ENCODE measurements at regions not wholly inside any gene's neighbourhood (a gene's known extent, or its start where the extent isn't known, plus 50 kb on each side); places are given as distances from the start of the nearest gene placed in this dataset.

DNA sequence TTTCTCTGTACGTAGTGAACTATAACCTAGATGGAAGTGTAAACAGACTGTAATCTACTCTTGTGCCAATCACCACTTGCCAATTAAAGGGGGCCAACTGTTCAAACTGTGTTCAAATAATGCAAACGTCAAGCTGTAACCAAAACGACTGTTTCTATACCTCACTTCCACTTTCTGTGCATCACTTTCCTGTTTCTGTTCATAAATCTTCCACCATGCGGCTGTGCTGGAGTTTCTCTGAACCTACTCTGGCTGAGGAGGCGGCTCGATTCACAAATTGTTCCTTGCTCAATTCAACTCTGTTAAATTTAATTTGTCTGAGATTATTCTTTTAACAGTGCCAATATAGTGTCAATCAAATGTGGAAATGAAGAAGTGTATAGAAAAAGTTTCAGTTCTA lies 206.7 kb upstream of the TBC1D5 start:
- no peak for DNase-seq (ENCODE audit: low read depth in 2 of 2)

DNA sequence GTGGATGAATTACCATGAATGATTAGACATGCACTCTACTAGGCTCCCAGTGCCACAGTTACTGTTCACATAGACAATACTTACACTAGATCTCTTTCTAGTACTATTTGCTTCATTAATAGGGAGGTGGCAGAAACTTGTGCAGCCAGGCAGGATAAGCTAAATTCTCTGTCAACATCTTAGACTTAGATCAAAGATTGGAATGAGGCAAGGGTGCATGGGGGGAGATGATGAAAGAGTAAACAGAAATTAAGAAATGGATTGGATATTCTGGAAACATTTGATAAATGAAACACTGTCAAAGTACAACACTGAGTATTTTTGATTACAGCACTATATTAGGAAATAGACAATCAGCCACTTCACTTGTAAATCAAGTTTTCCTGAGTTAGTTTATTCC lies 205.4 kb upstream of the TBC1D5 start:
- DNase-seq (ENCODE audit: low read depth in 2 of 2), result no peak

DNA sequence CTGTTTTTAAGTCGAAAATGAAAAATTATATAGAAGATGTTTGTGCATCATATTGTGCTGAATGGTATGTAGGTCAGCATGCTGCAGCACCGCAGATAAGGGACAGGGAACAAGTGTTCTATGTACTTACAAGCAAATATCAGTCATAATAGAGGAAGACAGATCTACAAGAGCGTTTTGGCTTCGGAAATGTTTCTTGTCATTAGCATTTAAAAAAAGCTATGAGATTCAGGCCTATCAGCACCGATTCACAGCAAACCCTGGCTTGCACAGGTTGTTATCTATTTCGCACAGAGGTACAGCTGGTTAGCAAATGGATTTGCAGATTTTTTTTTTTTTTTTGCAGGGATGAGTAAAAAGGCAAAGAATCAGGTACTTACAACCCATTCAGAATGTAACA lies 204.2 kb upstream of the TBC1D5 start:
- no peak for DNase-seq (ENCODE audit: low read depth in 2 of 2)

DNA sequence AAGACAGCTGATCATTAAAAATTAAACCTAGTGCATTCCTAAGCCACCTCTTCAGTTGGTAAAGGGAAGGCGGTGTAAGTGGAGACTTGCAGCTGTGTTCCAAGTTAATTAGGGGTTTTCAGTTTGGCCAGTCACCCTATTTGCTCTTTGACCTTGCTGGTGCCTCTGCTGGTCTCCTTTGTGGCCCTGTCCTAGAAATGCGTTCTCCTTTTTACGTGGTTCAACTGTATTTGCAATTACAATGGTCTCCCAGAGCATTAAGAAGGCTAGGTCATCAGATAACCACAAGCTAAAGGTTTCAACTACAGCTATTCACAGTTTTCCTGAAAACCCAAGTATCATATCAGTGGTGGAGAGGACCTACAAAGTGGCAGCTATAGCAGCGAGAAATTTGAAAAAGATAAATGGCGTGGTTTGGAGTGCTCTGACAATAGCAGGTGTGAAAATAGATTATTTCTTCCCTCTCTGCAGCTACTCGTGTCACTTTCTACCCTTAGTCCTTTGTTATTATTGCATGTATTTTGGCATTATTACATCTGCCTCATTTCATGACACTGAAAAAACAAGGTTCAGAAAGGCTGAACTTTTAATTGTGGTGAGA lies 203.5 kb upstream of the TBC1D5 start:
- DNase-seq (ENCODE audit: low read depth in 2 of 2), result no peak

DNA sequence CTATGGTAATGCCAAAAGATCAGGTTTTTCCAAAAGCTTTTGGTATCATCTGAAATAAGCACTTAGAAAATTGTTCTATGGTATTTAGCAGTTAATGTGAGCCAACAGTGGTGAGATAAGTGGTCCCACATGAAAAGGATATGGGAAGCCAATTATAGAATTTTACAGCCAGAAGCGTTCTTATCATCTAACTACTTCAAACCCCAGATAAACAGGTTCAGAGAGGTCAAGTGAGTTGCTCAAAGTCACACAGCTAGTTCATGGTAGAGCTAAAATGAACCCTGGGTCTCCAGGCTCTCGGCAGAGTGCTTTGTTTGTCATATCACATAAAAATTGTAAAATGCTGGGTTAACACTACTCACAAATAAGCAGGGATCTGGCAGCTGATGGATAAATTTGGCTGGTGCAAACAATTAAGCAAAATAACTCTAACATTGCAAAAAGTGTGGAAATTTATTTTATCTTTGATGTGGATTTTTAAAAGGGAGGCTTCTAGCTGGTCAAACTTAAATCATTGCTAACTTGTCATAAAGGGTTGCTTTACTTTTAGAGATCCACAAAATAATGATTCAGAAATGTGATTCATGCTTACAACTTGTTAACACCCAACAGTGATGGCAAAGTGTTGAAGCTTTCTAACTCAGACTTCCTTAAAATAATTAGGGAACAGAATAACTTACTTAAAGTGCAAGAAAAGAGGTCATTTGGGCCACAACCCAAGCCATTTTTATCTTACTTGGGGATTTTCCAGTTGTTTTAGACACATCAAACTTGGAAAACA lies 202.8 kb upstream of the TBC1D5 start:
- no peak for DNase-seq (ENCODE audit: low read depth in 2 of 2)

DNA sequence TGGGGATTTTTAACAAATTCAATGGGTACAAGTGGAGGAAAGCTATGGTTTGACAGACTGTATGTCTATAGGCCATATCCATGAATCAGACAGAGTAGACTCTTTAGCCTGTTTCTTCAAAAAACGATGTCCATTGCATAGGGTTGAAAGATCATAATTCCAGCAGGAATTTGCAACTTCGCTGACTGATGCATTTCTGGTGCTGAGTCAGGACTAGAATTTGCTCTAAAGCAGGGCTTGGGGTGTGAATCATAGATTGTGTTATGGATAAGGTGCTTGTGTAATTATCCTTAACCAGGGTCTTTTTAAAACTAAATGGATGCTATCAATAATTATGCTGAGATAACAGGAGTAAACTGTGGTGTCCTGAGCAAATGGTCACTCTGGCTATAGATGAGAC lies 200.4 kb upstream of the TBC1D5 start:
- no peak for DNase-seq (ENCODE audit: low read depth in 2 of 2)

DNA sequence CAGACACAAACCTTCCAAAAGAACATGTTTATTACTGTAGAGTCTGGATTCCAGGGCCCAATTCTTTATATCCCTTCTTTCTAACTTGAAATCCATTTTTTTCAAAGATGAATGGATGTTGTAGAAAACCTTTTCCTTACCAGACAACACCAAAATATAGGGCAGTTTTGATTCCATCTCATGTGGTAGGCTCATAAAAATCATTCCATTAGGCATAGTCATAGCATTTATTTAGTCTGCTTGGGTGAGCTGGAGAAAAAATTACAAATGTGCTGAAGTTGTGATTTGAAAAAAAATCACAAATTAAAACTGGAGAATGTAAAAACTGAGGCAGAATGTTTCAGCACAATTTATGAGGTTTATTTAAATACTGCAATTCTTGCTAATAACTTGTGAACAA lies 199.3 kb upstream of the TBC1D5 start:
- no peak for DNase-seq (ENCODE audit: low read depth in 2 of 2)

DNA sequence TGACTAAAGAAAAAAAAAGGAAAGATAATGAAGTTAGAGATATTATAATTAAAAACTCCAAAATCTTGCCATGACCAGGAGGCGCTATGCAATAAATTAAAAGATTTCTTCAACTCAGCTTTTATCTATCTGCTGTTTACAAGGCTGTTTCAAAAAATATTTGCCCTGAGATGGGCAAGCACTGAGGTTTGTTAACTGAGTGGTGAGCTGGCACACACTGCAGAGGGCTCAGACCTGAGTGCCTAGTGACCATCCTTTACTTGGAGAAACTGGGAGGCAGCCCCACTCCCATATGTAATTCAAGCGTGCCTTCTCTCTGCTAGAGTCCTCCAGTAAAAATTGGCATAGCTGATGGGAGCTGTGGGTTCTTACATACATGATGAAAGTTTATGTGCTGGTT lies 198.7 kb upstream of the TBC1D5 start:
- DNase-seq (ENCODE audit: low read depth in 2 of 2), result no peak

DNA sequence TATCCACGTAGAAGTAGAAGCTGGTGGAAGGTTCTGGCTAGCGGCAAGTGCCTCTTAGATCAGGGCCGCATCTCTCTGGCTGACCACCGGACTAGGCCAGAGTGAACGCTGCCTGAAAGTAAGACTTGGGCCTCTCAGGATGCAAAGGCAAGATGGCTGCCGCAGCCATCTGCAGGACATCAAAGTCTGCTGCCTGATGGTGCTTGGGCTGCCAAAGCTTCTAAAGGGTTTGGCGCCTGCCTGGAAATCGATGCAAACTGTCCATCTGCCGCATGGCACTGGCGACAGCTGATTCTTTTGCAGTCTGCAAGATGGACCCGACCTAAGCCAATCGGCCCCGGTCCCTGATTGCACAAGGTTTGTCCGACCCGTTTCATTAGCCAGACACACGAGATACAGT lies 196.7 kb upstream of the TBC1D5 start:
- no peak for DNase-seq (ENCODE audit: low read depth in 2 of 2)

DNA sequence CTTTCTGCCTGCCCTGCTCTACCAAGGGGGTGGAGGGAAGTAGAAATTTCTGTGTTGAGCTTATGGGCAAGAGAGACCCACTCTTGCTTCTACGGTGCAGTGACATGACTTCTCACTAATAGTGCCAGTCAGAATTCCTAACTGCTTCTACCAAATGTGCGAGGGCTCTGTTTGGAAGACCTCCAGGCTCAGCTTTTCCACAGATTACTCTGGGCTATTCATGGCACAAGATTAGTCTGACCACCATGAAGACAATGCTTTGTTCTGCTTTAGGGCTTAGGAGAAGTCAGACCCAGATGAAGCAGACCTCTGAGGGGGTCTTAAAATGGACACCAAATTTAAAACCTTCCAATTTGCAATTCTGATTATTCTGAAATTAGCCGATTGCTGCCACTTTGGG lies 195.9 kb upstream of the TBC1D5 start:
- no peak for DNase-seq (ENCODE audit: low read depth in 2 of 2)

DNA sequence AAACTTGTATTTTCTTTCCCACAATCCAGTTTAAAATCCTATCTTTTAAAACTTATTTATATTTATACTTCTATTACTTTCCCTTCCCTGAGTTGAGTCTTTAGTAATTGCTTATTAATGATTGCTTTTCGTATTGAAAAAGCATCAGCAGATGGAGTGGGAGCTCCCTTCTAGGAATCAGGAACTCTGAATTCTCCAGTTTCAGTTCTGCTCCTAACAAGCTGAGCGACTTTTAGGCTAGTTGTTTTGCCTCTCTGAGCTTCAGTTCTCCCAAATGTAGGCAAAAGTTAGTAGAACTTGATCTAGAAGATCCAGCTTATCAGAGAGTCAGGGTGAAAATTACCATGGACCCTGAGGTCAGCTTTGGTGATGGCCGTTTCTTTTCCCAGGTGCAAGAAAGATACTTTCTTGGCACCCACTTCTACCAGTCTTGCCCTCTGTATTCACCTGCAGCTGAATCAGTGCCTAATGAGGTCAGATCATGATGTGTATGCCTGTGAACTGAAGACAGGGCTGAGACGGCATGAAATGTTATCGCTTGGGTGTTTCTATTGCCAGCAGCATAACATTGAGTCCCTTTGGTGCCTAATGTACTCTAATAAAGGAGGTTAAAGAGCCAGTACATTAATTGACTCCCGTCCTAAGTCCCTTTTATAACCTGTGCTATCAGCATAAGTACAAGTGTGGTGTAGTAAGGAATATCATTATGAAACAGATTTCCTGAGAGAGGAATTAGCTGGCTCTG lies 194.5 kb upstream of the TBC1D5 start:
- no peak for DNase-seq (ENCODE audit: low read depth in 2 of 2)

DNA sequence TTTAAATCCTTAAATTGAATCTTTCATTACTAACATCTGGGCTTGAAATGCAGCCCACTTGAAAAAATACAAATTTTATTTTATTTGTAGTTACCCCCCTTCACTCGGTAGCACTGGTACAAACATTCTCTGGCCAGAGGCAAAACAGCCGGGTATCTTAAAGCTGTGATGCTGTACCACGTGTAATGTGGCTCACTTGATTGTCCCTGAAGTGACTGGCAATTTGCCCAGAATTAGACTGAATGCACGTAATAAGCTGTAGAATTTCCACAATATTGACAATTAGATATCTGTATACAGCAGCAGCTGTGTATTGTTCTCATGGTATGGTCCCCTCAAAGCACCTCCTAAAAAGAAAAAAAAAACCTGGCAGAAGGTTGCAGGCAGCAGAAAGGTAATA lies 192.8 kb upstream of the TBC1D5 start:
- DNase-seq (ENCODE audit: low read depth in 2 of 2), result no peak

DNA sequence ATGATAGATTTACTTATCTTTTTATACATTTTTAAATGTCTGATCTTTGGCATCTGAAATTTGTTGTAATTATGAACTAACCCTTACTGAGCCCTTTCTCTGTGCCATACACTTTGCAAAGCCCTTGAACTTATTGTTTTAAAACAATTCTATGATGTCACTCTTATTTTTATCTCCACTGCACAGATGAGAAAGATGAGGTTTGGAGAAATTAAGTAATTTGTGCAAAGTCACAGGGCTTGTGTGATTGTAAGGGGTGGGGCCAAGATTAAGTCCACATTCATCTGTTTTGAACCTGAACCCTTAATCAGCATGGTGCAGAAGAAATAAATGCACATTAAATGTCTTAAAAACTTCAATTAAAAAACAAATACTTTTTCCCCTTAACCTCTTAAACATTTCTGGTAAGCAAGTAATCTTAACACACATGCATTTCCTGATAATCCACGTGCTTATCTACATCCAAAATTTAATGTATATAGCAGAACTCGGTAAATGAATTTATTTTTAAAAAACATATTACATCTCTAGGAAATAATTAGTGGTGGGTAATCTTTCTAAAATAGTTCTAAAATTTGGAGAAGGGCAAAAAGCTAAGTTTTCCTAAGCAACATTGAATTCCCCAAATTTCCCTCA lies 189.8 kb upstream of the TBC1D5 start:
- no peak for DNase-seq (ENCODE audit: low read depth in 2 of 2)

DNA sequence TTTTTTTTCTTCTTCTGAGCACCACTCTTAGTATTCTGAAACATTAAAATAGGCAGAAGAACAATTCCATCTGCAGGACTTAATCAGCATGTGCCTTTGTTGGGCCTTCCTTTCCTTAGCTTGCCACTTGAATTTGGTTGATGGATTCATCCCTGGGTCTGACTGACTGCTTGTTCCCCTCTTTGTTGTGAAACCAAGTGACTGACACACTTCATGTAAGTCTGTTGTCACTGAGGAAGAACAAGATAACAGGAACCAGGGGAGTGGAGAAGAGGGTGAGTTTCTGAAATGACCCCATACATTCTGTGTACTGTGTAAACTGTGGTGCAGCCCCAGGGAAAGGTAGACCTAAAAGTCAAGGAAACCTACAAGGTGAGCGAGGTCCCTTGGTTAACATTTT lies 188.7 kb upstream of the TBC1D5 start:
- DNase-seq (ENCODE audit: low read depth in 2 of 2), result no peak

DNA sequence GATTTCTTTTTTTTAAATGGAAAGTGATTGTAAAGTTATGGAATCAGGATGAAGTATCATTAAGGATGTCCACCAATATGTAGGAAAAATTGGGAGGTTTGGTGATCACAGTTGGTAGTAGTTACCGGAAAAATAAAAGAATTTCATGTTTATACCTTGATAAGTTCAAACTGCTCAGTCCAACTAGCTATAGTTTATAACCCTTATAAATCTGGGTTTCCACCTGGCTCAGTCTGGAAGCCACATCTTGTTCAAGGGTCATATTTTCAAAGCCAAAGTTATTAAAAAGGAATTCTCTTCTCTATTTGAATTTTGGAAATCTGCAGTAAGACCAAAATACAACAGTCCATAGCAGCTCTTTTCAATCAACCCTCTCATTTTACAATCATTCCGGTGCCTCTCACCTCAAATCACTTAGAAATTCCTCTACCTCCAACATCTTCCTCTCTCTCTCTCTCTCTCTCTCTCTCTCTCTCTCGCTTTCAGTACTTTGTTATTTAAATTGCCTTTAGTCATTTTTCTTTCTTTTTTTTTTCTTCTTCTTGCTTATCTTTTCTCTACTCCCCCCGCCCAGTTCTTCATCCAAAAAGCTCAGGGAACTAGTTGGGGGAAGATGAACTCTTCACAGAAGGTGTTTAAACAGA lies 186.2 kb upstream of the TBC1D5 start:
- DNase-seq (ENCODE audit: low read depth in 2 of 2), result no peak

DNA sequence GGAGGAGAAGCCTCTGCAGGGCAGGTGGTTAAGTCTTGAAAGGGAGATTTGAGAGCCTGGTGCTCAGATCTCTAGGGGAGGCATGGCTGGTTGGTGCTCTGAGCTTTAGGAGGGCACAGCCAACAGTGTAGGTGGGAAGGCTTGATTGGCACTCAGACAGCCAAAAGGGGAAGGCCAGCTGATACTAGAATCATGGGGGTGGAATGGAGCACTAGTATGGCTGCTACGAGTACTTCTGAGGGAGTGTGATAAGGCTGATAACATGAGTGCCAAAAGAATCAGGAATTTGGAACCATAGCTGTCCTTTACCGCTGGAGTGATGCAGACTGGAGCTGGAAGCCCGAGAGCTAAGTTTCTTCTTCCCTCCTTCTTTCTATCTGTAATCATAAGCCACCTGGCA lies 184.6 kb upstream of the TBC1D5 start:
- no peak for DNase-seq (ENCODE audit: low read depth in 2 of 2)

DNA sequence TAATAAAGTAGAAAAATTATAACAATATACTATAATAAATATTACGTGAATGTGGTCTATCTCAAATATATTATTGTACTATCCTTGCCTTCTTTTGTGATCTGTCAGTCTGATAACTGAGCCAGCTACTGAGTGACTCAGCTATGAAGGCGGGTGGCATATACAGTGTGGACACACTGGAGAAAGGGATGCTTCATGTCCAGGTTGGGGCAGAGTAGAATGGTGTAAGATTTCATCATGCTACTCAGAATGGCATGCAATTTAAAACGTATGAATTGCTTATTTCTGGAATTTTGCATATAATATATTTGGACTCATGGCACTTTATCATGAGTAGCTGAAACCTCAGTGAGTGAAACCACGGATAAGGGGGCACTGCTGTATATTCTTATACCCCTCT lies 172.9 kb upstream of the TBC1D5 start:
- no peak for DNase-seq (ENCODE audit: low read depth in 2 of 2)

DNA sequence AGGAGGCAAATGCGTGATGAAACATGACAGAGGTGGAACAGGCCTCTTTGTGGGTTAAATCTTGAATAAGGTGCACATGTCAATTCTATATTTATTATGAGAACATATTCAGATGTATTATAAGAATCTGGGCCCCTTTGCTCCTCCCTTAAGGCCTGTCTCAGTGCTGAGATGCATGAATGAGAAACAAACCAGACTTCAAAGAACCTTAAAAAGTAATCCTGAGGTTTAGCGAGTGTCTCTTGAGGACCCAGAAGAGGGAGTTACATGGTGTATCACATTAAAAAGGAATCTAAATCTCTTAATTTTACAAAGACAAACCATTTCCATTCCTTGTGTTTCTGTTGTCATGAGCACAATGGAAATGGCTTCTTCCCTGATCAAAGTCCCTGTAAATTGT lies 170.9 kb upstream of the TBC1D5 start:
- no peak for DNase-seq (ENCODE audit: low read depth in 2 of 2)

DNA sequence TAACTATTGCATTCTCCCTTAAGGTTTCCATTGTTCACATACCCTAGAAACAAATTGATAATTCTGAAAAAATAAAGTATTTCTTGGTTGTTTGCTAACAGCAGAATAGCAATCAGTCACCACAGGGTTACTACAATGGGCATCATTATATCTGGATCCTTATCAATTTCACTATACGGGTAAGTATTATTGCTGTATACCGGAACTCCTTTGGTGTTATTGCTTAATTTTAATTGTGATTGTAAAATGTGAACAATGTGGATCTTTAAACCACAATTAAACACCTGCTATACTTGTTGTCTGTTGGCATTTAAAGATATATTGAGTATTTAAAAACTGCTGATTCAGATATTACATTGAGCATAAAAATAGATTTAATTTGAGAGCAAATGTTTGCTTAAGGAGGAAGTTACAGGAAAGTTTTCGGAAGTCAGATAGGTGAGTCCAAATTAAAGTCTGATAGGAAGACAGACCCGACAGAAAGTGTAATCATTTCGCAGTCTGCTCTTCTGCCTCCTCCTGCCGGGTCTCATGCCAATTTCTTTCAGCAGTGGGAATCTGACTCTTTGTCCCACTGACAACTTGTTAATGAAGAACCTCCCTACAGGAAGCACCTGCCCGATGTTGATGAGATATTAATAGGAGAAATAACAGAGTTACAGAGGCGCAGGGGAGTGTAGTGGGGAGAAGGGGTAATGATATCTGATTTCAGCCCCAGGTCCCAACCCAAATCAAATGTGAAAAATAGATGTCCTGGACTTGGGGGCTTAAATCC lies 169.7 kb upstream of the TBC1D5 start:
- no peak for DNase-seq (ENCODE audit: low read depth in 2 of 2)

DNA sequence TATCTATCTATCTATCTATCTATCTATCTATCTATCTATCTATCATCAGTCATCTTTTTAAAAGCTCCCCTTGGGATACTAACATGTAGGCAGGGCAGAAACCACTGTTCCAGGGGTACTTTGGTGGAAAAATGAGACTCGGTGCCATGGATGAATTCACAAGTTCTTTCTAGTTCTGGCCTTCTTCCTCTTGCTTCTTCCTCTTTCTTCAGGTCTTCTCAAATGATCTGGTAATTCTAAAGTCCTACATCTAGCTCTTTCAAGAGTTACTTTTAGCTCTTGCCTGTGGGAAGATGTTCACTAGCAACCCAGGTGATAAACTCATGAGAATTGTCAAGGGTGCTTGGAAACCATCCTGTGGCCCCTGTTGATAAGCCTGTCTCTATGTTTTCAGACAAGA lies 168.5 kb upstream of the TBC1D5 start:
- no peak for DNase-seq (ENCODE audit: low read depth in 2 of 2)

DNA sequence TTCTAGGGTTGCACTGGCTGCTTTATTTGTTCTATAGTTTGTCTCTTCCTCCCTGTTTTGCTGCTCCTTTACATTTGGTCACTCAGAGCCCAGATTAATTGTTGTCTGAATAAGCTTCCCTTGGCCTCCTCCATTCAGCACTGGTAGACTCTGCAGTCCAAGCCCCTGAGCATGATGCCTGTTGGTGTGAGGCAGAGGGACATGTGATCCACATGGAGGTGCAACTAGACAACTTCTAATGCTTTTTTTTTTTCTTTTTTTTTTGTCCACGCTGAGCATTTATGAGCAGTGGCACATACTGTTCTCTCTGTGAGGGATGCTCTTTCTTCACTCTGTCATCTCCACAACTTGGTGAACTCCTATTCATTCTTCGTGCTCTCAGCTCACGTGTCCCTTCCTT lies 167.3 kb upstream of the TBC1D5 start:
- DNase-seq (ENCODE audit: low read depth in 2 of 2), result no peak

Data from fibroblast of skin of left quadriceps (primary cell).